Caco-2 (cell line): ENCODE measurements at regions not wholly inside any gene's neighbourhood (a gene's known extent, or its start where the extent isn't known, plus 50 kb on each side); places are given as distances from the start of the nearest gene placed in this dataset.

Experiments used
- BruUV-seq: library from RNA; stranded (reverse); fragments of 400-500 nt; replicated peaks from 2 replicates; lab custom pipeline; 2021; lab: Mats Ljungman, UMichigan
- CTCF ChIA-PET: fragments of 300-600 bp; sonication (Branson Sonifier 250); formaldehyde crosslinking; loops from one replicate; lab custom pipeline; 2022; ENCODE audit warnings: antibody characterized with exemption; lab: Charles Lee
- POLR2A ChIA-PET: fragments of 300-600 bp; sonication (Branson Sonifier 250); formaldehyde crosslinking; loops from one replicate; lab custom pipeline; 2022; ENCODE audit warnings: antibody characterized with exemption; lab: Charles Lee
- DNase-seq, 2 experiments: peaks; one replicate each; pipeline versions ENCODE4 v3.0.0 to v3.0.0-alpha.2; 2020 to 2022
- H3K27me3 ChIP-seq: replicated peaks from 2 replicates; pipeline ENCODE4 v1.6.0; 2011; ENCODE audit warnings: low read length; ENCODE audit not compliant: control insufficient read depth, insufficient read depth
- H3K36me3 ChIP-seq: 2 replicates; pipeline ENCODE4 v1.5.1; 2011; ENCODE audit warnings: low read length; ENCODE audit not compliant: control insufficient read depth, insufficient read depth
- H3K4me1 ChIP-seq: fragments of 250-450 bp; sonication (Bioruptor Pico); 2 replicates; pipeline ENCODE4 v1.5.1; 2020; ENCODE audit warnings: mild to moderate bottlenecking
- H3K4me3 ChIP-seq: 2 replicates; pipeline ENCODE4 v1.5.1; 2011; ENCODE audit warnings: low read depth, mild to moderate bottlenecking, control low read depth, low read length
- H3K9me3 ChIP-seq: fragments of 250-450 bp; sonication (Bioruptor Pico); 2 replicates; pipeline ENCODE4 v1.5.1; 2020; ENCODE audit warnings: mild to moderate bottlenecking, moderate library complexity
- H3K27ac Mint-ChIP-seq: one replicate; pipeline ENCODE4 v1.8.0; 2022; ENCODE audit warnings: mixed read lengths; ENCODE audit not compliant: unreplicated experiment
- H3K27me3 Mint-ChIP-seq: one replicate; pipeline ENCODE4 v1.8.0; 2022; ENCODE audit warnings: mixed read lengths; ENCODE audit not compliant: insufficient read depth, unreplicated experiment
- H3K36me3 Mint-ChIP-seq: one replicate; pipeline ENCODE4 v1.8.0; 2022; ENCODE audit warnings: mild to moderate bottlenecking, mixed read lengths; ENCODE audit not compliant: insufficient read depth, unreplicated experiment
- H3K4me1 Mint-ChIP-seq: one replicate; pipeline ENCODE4 v1.8.0; 2022; ENCODE audit warnings: low read depth, mixed read lengths; ENCODE audit not compliant: unreplicated experiment
- H3K4me3 Mint-ChIP-seq: one replicate; pipeline ENCODE4 v1.8.0; 2022; ENCODE audit warnings: mild to moderate bottlenecking, moderate library complexity, mixed read lengths; ENCODE audit not compliant: unreplicated experiment
- H3K9me3 Mint-ChIP-seq: one replicate; pipeline ENCODE4 v1.8.0; 2022; ENCODE audit warnings: mixed read lengths; ENCODE audit not compliant: unreplicated experiment
- intact Hi-C: fragments of 100-400 bp; cut with micrococcal nuclease; formaldehyde crosslinking; loops from one replicate; pipeline ENCODE4 v1.10.0; 2022; ENCODE audit not compliant: unreplicated experiment
- TF ChIP-seq, protein P1 (sequence below), 2 experiments: fragments of 200-600 bp in 1 of 2; IDR thresholded peaks; 1 replicate in 1 of 2; 2 replicates in 1 of 2; pipeline versions ENCODE4 v1.5.1 to v1.8.0; 2011 to 2022; ENCODE audit warnings: antibody characterized with exemption in 1 of 2, control low read depth in 1 of 2, inconsistent platforms in 1 of 2, low read depth in 1 of 2, low read length in 1 of 2, mild to moderate bottlenecking in 1 of 2, moderate library complexity in 1 of 2; ENCODE audit not compliant: insufficient read depth in 1 of 2, severe bottlenecking in 1 of 2, unreplicated experiment in 1 of 2

DNA sequence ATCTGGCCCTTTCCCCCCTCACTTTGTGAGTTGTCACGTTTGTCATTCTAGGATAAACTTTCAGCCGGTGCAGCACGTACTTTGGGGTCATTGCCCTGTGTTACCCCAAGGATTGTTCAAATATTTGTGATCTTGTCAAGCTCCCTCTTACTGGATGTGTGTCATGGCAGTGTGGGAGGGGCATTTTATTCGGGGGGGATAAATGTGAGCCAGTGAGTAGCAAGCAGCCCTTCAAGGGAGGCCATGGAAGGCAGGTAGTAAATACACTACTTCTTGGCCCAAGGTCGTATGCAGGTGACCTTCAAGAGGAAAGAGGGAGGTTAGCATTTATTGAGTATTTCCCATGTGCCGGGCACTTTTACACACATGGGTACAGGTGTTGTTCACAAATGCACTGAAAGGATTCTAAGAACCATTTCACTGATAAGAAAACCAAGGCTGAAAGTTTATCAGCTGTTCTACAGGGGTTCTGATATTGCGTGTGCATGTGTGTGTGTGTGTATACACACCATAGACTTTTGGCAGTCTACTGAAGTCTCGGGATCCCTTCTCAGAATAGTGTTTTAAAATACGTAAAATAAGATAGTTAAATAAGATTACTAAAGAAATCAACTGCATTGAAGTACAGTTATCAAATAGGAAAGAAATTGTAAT lies 410.3 kb upstream of the TBX3 start:
- no peaks in the 10 kb centered on the region for H3K9me3 Mint-ChIP-seq
- H3K27ac Mint-ChIP-seq, result no peak overlapping the region
- intact Hi-C loops, result no loop called here
- Histone ChIP-seq H3K4me1 (0 out of 2 replicates have a peak, but pooled peaks cover 12% of the 10 kb centered on the region), H3K27me3 (no peaks in the 10 kb centered on the region), H3K4me3 (no peak overlapping the region), H3K36me3 (no peaks in the 10 kb centered on the region), H3K9me3 (peaks cover 5% of the 10 kb centered on the region; the same call in 1 of the 2 replicates)
- POLR2A ChIA-PET, result no interaction called here
- H3K4me3 Mint-ChIP-seq, result no peak overlapping the region
- no peaks in the 10 kb centered on the region for H3K27me3 Mint-ChIP-seq
- BruUV-seq, result no TSS peak
- DNase-seq, result no peak
- TF ChIP-seq, protein P1, sequence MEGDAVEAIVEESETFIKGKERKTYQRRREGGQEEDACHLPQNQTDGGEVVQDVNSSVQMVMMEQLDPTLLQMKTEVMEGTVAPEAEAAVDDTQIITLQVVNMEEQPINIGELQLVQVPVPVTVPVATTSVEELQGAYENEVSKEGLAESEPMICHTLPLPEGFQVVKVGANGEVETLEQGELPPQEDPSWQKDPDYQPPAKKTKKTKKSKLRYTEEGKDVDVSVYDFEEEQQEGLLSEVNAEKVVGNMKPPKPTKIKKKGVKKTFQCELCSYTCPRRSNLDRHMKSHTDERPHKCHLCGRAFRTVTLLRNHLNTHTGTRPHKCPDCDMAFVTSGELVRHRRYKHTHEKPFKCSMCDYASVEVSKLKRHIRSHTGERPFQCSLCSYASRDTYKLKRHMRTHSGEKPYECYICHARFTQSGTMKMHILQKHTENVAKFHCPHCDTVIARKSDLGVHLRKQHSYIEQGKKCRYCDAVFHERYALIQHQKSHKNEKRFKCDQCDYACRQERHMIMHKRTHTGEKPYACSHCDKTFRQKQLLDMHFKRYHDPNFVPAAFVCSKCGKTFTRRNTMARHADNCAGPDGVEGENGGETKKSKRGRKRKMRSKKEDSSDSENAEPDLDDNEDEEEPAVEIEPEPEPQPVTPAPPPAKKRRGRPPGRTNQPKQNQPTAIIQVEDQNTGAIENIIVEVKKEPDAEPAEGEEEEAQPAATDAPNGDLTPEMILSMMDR (IDR thresholded peaks at IDR 0.05; ENCODE audit: insufficient read depth in 1 of 2, low read depth in 1 of 2, low read length in 1 of 2, severe bottlenecking in 1 of 2, unreplicated experiment in 1 of 2), result no peak
- peaks cover 7% of the 10 kb centered on the region for H3K4me1 Mint-ChIP-seq
- CTCF ChIA-PET, result no interaction called here
- no peaks in the 10 kb centered on the region for H3K36me3 Mint-ChIP-seq

- intact Hi-C loops, result no loop called here
- Histone ChIP-seq H3K36me3 (no peaks in the 10 kb centered on the region), H3K4me1 (0 out of 2 replicates have a peak, but pooled peaks cover 12% of the 10 kb centered on the region), H3K4me3 (no peak overlapping the region), H3K9me3 (peaks cover 4% of the 10 kb centered on the region; the same call in 1 of the 2 replicates), H3K27me3 (no peaks in the 10 kb centered on the region)
- no peak for DNase-seq
- POLR2A ChIA-PET, result no interaction called here
- H3K9me3 Mint-ChIP-seq, result no peaks in the 10 kb centered on the region
- H3K4me3 Mint-ChIP-seq, result no peak overlapping the region
- H3K27me3 Mint-ChIP-seq, result no peaks in the 10 kb centered on the region
- H3K4me1 Mint-ChIP-seq, result peaks cover 7% of the 10 kb centered on the region
- no peak overlapping the region for H3K27ac Mint-ChIP-seq
- no peaks in the 10 kb centered on the region for H3K36me3 Mint-ChIP-seq
- CTCF ChIA-PET, result no interaction called here
- BruUV-seq, result no TSS peak
- TF ChIP-seq, protein P1 (IDR thresholded peaks at IDR 0.05; ENCODE audit: insufficient read depth in 1 of 2, low read depth in 1 of 2, low read length in 1 of 2, severe bottlenecking in 1 of 2, unreplicated experiment in 1 of 2), result no peak
Observed at GRCh38 chr12:115093261-115093660, 409.3 kb upstream of the TBX3 start.

DNA sequence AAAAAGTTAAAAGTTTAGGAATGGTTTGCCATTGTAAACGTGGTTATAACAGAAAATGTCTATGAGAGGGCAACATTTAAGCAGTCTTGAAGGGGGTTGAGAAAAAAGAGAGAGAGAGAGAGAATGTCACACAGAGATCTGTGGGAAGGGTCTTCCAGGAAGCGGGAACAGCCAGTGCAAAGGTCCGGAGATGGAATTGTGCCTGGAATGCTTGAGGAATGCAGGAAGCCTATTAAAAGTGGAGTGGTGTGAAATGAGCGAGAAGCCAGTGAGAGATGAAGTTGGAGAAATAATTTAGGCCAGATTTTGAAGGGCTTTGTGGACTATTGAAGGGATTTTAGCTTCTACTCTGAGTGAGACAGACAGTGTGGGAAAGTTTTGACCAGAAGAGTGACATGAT lies 406.8 kb upstream of the TBX3 start:
- 0 out of 2 replicates have a peak, but pooled peaks cover 12% of the 10 kb centered on the region for H3K4me1 ChIP-seq
- POLR2A ChIA-PET, result no interaction called here
- Mint-ChIP-seq H3K27me3 (no peaks in the 10 kb centered on the region), H3K4me1 (peaks cover 7% of the 10 kb centered on the region), H3K9me3 (no peaks in the 10 kb centered on the region), H3K27ac (no peak overlapping the region), H3K36me3 (no peaks in the 10 kb centered on the region), H3K4me3 (no peak overlapping the region)
- CTCF ChIA-PET, result interaction anchor here (0.7 kb wide), 1 partner anchor 397 kb away, joined by 4 read pairs; no protein-coding TSS in a partner anchor
- TF ChIP-seq, protein P1 (IDR thresholded peaks at IDR 0.05; ENCODE audit: insufficient read depth in 1 of 2, low read depth in 1 of 2, low read length in 1 of 2, severe bottlenecking in 1 of 2, unreplicated experiment in 1 of 2), result no peak
- H3K27me3 ChIP-seq, result no peaks in the 10 kb centered on the region
- BruUV-seq, result no TSS peak
- H3K9me3 ChIP-seq, result no peaks in the 10 kb centered on the region
- H3K4me3 ChIP-seq, result no peak overlapping the region
- H3K36me3 ChIP-seq, result no peaks in the 10 kb centered on the region
- no peak for DNase-seq
- intact Hi-C loops, result no loop called here
